ENCODE measurements at regions not wholly inside any gene's neighbourhood (a gene's known extent, or its start where the extent isn't known, plus 50 kb on each side); places are given as distances from the start of the nearest gene placed in this dataset.

DNA sequence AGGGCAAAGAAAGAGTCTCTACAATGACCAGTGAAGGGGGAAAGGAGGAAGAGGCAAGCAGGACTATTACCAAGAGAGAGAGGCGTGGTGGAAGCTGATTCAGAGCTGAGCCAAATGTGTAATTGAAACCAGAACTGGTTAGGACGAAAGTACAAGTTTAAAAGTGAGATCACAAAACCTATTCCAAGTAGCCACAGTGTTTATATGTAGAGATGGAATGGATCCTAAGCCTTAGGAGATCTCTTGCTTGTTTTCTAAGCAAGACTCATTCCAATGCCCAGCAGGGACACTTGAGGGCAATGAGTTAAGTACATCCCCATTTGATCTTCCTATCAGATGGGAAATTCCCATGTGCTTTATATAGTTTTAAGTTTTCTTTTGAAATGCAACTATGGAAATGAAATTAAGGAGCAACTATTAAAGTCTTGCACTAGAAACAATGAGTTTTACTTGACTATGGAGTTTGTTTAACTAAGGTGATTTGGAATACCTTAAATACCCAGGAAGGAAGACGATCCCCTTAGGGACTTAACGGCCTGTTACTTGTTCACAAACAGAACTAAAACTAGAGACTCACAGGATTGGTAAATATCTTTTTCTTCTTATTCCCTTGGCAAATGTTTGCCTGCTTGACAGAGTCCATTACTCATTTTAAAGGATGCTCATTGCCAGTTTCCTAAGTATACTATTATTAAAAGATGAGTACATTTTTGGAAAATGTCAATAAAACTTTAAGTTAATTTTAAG lies 51.1 kb upstream of the SNX2 start:
- intact Hi-C loops (cut with DNase I), result no loop called here
- peak; percentile 78 for ATAC-seq
- no peaks in the 10 kb centered on the region for H3K36me3 ChIP-seq
- TF ChIP-seq, protein P1, sequence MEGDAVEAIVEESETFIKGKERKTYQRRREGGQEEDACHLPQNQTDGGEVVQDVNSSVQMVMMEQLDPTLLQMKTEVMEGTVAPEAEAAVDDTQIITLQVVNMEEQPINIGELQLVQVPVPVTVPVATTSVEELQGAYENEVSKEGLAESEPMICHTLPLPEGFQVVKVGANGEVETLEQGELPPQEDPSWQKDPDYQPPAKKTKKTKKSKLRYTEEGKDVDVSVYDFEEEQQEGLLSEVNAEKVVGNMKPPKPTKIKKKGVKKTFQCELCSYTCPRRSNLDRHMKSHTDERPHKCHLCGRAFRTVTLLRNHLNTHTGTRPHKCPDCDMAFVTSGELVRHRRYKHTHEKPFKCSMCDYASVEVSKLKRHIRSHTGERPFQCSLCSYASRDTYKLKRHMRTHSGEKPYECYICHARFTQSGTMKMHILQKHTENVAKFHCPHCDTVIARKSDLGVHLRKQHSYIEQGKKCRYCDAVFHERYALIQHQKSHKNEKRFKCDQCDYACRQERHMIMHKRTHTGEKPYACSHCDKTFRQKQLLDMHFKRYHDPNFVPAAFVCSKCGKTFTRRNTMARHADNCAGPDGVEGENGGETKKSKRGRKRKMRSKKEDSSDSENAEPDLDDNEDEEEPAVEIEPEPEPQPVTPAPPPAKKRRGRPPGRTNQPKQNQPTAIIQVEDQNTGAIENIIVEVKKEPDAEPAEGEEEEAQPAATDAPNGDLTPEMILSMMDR (IDR thresholded peaks at IDR 0.05), result no peak
- no peaks in the 10 kb centered on the region for H3K9me3 ChIP-seq
- no peak overlapping the region for H3K4me3 ChIP-seq
- DNase-seq, result no peak
- no peaks in the 10 kb centered on the region for H3K4me1 ChIP-seq
- no peak overlapping the region for H3K27ac ChIP-seq
- no peaks in the 10 kb centered on the region for H3K27me3 ChIP-seq

Measured in upper lobe of right lung (tissue), 1 donor.